ENCODE measurements at regions not wholly inside any gene's neighbourhood (a gene's known extent, or its start where the extent isn't known, plus 50 kb on each side); places are given as distances from the start of the nearest gene placed in this dataset.

DNA sequence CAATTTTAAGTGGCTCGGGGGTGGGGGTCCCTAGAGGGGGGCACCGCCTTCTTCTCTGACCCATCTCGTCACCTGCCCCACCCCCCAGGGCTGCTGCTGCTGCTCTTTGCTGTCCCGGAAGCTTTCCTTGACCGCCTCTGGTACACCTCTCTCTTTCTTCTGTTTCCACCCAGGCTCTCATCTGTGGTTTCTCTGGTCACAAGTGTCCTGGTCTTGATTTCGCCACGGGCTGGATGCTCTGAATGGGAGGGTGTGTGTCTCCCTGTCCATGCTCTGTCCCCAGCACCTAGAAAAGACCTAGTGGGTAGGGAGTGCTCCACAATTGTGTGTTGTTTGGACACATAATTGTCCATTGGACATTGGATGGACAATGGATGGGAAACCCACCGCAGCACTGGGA is 134.7 kb upstream of the CIBAR2 start:
- DNase-seq (ENCODE audit: low read depth, low spot score) (no peak), ATAC-seq (no peak)
- Histone ChIP-seq H3K4me1 (ENCODE audit: control insufficient read depth, insufficient read depth, low read length) (peaks cover 12% of the 10 kb centered on the region; the same call in 1 of the 2 replicates), H3K27me3 (ENCODE audit: control insufficient read depth, insufficient read depth, low read length) (no peaks in the 10 kb centered on the region), H3K27ac (ENCODE audit: low read length) (no peak overlapping the region), H3K4me3 (ENCODE audit: low read depth in 2 of 2, low read length in 2 of 2) (no peak overlapping the region), H3K36me3 (ENCODE audit: control insufficient read depth, insufficient read depth, low read length) (no peaks in the 10 kb centered on the region), H3K9me3 (ENCODE audit: control insufficient read depth, insufficient read depth, low read depth, low read length) (no peaks in the 10 kb centered on the region)
- no TSS peak for BruUV-seq (replicated peaks)
- intact Hi-C loops (cut with micrococcal nuclease; ENCODE audit: unreplicated experiment) (no loop called here), in situ Hi-C loops (cut with HindIII; ENCODE audit: low pct_unique_long_range_greater_than_20kb, low sequenced_read_pairs) (no loop called here)
- ChIA-PET CTCF (interaction anchor here (0.6 to 0.7 kb wide), 2 partner anchors 14 to 362 kb away, joined by 3 read pairs; no protein-coding TSS in a partner anchor), POLR2A (no interaction called here)
- TF ChIP-seq TCF7L2 (IDR thresholded peaks at IDR 0.05; ENCODE audit: low read depth, low read length), result no peak
- no peak for TF ChIP-seq POLR2AphosphoS5 (IDR thresholded peaks at IDR 0.05; ENCODE audit: low read depth, low read length)
- no peak for TF ChIP-seq SIN3A (IDR thresholded peaks at IDR 0.05; ENCODE audit: borderline replicate concordance, insufficient read depth, low read depth, low read length)
- TF ChIP-seq, protein P1, sequence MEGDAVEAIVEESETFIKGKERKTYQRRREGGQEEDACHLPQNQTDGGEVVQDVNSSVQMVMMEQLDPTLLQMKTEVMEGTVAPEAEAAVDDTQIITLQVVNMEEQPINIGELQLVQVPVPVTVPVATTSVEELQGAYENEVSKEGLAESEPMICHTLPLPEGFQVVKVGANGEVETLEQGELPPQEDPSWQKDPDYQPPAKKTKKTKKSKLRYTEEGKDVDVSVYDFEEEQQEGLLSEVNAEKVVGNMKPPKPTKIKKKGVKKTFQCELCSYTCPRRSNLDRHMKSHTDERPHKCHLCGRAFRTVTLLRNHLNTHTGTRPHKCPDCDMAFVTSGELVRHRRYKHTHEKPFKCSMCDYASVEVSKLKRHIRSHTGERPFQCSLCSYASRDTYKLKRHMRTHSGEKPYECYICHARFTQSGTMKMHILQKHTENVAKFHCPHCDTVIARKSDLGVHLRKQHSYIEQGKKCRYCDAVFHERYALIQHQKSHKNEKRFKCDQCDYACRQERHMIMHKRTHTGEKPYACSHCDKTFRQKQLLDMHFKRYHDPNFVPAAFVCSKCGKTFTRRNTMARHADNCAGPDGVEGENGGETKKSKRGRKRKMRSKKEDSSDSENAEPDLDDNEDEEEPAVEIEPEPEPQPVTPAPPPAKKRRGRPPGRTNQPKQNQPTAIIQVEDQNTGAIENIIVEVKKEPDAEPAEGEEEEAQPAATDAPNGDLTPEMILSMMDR (IDR thresholded peaks at IDR 0.05), result no peak
- TF ChIP-seq, protein P2, sequence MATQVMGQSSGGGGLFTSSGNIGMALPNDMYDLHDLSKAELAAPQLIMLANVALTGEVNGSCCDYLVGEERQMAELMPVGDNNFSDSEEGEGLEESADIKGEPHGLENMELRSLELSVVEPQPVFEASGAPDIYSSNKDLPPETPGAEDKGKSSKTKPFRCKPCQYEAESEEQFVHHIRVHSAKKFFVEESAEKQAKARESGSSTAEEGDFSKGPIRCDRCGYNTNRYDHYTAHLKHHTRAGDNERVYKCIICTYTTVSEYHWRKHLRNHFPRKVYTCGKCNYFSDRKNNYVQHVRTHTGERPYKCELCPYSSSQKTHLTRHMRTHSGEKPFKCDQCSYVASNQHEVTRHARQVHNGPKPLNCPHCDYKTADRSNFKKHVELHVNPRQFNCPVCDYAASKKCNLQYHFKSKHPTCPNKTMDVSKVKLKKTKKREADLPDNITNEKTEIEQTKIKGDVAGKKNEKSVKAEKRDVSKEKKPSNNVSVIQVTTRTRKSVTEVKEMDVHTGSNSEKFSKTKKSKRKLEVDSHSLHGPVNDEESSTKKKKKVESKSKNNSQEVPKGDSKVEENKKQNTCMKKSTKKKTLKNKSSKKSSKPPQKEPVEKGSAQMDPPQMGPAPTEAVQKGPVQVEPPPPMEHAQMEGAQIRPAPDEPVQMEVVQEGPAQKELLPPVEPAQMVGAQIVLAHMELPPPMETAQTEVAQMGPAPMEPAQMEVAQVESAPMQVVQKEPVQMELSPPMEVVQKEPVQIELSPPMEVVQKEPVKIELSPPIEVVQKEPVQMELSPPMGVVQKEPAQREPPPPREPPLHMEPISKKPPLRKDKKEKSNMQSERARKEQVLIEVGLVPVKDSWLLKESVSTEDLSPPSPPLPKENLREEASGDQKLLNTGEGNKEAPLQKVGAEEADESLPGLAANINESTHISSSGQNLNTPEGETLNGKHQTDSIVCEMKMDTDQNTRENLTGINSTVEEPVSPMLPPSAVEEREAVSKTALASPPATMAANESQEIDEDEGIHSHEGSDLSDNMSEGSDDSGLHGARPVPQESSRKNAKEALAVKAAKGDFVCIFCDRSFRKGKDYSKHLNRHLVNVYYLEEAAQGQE (IDR thresholded peaks at IDR 0.05; ENCODE audit: insufficient read depth in 1 of 2, low read depth in 2 of 2, low read length in 1 of 2), result no peak

DNA sequence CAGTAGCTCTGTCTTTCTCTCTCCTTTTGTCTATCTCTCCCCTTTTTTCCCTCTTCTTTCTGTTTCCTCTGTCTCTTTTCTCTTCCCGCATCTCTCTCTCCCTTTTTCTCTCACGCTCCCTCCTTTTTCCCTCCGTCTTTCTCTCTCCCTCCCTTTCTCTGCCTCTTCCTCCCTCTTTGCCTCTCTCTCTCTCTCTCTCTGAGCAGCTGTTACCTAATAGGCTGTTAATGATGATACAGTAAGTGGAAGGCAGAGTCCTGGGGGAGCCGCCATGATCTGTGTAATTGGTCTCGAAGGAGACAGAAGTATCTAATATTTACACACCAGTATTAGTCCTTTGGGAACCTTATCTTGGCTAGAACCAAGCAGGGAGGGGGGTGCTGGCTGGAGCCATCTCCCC is 136.1 kb upstream of the CIBAR2 start:
- ChIA-PET POLR2A (no interaction called here), CTCF (interaction anchor here (1.0 kb wide), 1 partner anchor 27 kb away, joined by 3 read pairs; no protein-coding TSS in a partner anchor)
- in situ Hi-C loops (cut with HindIII; ENCODE audit: low pct_unique_long_range_greater_than_20kb, low sequenced_read_pairs) (no loop called here), intact Hi-C loops (cut with micrococcal nuclease; ENCODE audit: unreplicated experiment) (no loop called here)
- H3K9me3 ChIP-seq (ENCODE audit: control insufficient read depth, insufficient read depth, low read depth, low read length), result no peaks in the 10 kb centered on the region
- peaks cover 8% of the 10 kb centered on the region; the same call in 1 of the 2 replicates for H3K4me1 ChIP-seq (ENCODE audit: control insufficient read depth, insufficient read depth, low read length)
- TF ChIP-seq, protein P1 (IDR thresholded peaks at IDR 0.05), result no peak
- TF ChIP-seq, protein P2 (IDR thresholded peaks at IDR 0.05; ENCODE audit: insufficient read depth in 1 of 2, low read depth in 2 of 2, low read length in 1 of 2), result no peak
- TF ChIP-seq TCF7L2 (IDR thresholded peaks at IDR 0.05; ENCODE audit: low read depth, low read length), result no peak
- TF ChIP-seq POLR2AphosphoS5 (IDR thresholded peaks at IDR 0.05; ENCODE audit: low read depth, low read length), result no peak
- no peak for TF ChIP-seq SIN3A (IDR thresholded peaks at IDR 0.05; ENCODE audit: borderline replicate concordance, insufficient read depth, low read depth, low read length)
- no peaks in the 10 kb centered on the region for H3K27me3 ChIP-seq (ENCODE audit: control insufficient read depth, insufficient read depth, low read length)
- ATAC-seq (no peak), DNase-seq (ENCODE audit: low read depth, low spot score) (no peak)
- no peaks in the 10 kb centered on the region for H3K36me3 ChIP-seq (ENCODE audit: control insufficient read depth, insufficient read depth, low read length)
- no peak overlapping the region for H3K4me3 ChIP-seq (ENCODE audit: low read depth in 2 of 2, low read length in 2 of 2)
- no TSS peak for BruUV-seq (replicated peaks)
- H3K27ac ChIP-seq (ENCODE audit: low read length), result no peak overlapping the region
